H1 (cell line): ENCODE measurements at regions not wholly inside any gene's neighbourhood (a gene's known extent, or its start where the extent isn't known, plus 50 kb on each side); places are given as distances from the start of the nearest gene placed in this dataset.

ENCODE experiments used
- ATF3 ChIP-seq: IDR thresholded peaks from 2 replicates; pipeline ENCODE4 v1.6.1; 2011; ENCODE audit warnings: low read depth, mild to moderate bottlenecking, low read length; ENCODE audit not compliant: insufficient read depth
- BRCA1 ChIP-seq: IDR thresholded peaks from 2 replicates; pipeline ENCODE4 v1.6.1; 2012; ENCODE audit warnings: low read depth, low read length, improper control_type of control experiment
- CHD7 ChIP-seq: fragments of 300-600 bp; sonication (generic); IDR thresholded peaks from 2 replicates; pipeline ENCODE4 v1.7.1; 2012; ENCODE audit warnings: low read length, moderate library complexity, mild to moderate bottlenecking, inconsistent platforms; ENCODE audit not compliant: insufficient replicate concordance
- EP300 ChIP-seq, 2 experiments: IDR thresholded peaks; 1 replicate in 1 of 2; 2 replicates in 1 of 2; pipeline ENCODE4 v1.6.1; 2011 to 2012; ENCODE audit warnings: low read depth in 2 of 2, low read length in 2 of 2, mild to moderate bottlenecking in 2 of 2, borderline replicate concordance in 1 of 2, inconsistent platforms in 1 of 2, moderate library complexity in 1 of 2
- KDM1A ChIP-seq: fragments of 200-600, 300-600 bp; sonication (generic); IDR thresholded peaks from 2 replicates; pipeline ENCODE4 v1.7.1; 2016; ENCODE audit warnings: mild to moderate bottlenecking, low read length, borderline replicate concordance
- POLR2AphosphoS5 ChIP-seq: IDR thresholded peaks from 2 replicates; pipeline ENCODE4 v1.6.1; 2011; ENCODE audit warnings: low read depth, low read length
- RXRA ChIP-seq: IDR thresholded peaks from 2 replicates; pipeline ENCODE4 v1.6.1; 2011; ENCODE audit warnings: low read depth, mild to moderate bottlenecking, low read length, moderate library complexity; ENCODE audit not compliant: insufficient read depth
- TF ChIP-seq, protein P1 (sequence below), 3 experiments: IDR thresholded peaks; 1 replicate in 2 of 3; 2 replicates in 1 of 3; pipeline versions ENCODE4 v1.5.1 to v1.6.1; 2011; ENCODE audit warnings: low read length in 3 of 3, mild to moderate bottlenecking in 3 of 3, inconsistent platforms in 2 of 3, low read depth in 1 of 3, moderate library complexity in 1 of 3; ENCODE audit not compliant: insufficient read depth in 1 of 3; ENCODE audit errors: control extremely low read depth in 1 of 3

GRCh38 chrX:128800138-128800537 lies 723.2 kb downstream of the SMARCA1 start (continued):
- no peak for TF ChIP-seq CHD7
- no peak for TF ChIP-seq POLR2AphosphoS5
- TF ChIP-seq ATF3, result no peak
- TF ChIP-seq EP300 (IDR thresholded peaks at IDR 0.05; ENCODE audit: borderline replicate concordance in 1 of 2, low read depth in 2 of 2, low read length in 2 of 2), result no peak
- TF ChIP-seq BRCA1, result no peak
- TF ChIP-seq, protein P1, sequence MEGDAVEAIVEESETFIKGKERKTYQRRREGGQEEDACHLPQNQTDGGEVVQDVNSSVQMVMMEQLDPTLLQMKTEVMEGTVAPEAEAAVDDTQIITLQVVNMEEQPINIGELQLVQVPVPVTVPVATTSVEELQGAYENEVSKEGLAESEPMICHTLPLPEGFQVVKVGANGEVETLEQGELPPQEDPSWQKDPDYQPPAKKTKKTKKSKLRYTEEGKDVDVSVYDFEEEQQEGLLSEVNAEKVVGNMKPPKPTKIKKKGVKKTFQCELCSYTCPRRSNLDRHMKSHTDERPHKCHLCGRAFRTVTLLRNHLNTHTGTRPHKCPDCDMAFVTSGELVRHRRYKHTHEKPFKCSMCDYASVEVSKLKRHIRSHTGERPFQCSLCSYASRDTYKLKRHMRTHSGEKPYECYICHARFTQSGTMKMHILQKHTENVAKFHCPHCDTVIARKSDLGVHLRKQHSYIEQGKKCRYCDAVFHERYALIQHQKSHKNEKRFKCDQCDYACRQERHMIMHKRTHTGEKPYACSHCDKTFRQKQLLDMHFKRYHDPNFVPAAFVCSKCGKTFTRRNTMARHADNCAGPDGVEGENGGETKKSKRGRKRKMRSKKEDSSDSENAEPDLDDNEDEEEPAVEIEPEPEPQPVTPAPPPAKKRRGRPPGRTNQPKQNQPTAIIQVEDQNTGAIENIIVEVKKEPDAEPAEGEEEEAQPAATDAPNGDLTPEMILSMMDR (IDR thresholded peaks at IDR 0.05; ENCODE audit: control extremely low read depth in 1 of 3, insufficient read depth in 1 of 3, low read depth in 1 of 3, low read length in 3 of 3), result peak in 1 of 3 experiments; percentile 46; a peak in 2 of 4 replicates
- no peak for TF ChIP-seq KDM1A
- TF ChIP-seq RXRA, result no peak
